Activated T-cell treated with anti-CD3 and anti-CD28 coated beads, Interleukin-2, amount 50 U/mL, for 24 hours (primary cell): ENCODE measurements at regions not wholly inside any gene's neighbourhood (a gene's known extent, or its start where the extent isn't known, plus 50 kb on each side); places are given as distances from the start of the nearest gene placed in this dataset.

Source experiments
- DNase-seq: peaks from one replicate; pipeline ENCODE4 v3.0.0-alpha.2; 2020
- H3K27ac Mint-ChIP-seq: 2 replicates; pipeline ENCODE4 v1.8.0; 2020; ENCODE audit warnings: mild to moderate bottlenecking, mixed read lengths
- H3K27me3 Mint-ChIP-seq: 2 replicates; pipeline ENCODE4 v1.8.0; 2020; ENCODE audit warnings: mixed read lengths
- H3K36me3 Mint-ChIP-seq: 2 replicates; pipeline ENCODE4 v1.8.0; 2020; ENCODE audit warnings: low read depth, mixed read lengths
- H3K4me1 Mint-ChIP-seq: 2 replicates; pipeline ENCODE4 v1.8.0; 2020; ENCODE audit warnings: low read depth, mixed read lengths
- H3K4me3 Mint-ChIP-seq: 2 replicates; pipeline ENCODE4 v1.8.0; 2020; ENCODE audit warnings: mild to moderate bottlenecking, moderate library complexity, mixed read lengths
- H3K9me3 Mint-ChIP-seq: 2 replicates; pipeline ENCODE4 v1.8.0; 2020; ENCODE audit warnings: mixed read lengths

DNA sequence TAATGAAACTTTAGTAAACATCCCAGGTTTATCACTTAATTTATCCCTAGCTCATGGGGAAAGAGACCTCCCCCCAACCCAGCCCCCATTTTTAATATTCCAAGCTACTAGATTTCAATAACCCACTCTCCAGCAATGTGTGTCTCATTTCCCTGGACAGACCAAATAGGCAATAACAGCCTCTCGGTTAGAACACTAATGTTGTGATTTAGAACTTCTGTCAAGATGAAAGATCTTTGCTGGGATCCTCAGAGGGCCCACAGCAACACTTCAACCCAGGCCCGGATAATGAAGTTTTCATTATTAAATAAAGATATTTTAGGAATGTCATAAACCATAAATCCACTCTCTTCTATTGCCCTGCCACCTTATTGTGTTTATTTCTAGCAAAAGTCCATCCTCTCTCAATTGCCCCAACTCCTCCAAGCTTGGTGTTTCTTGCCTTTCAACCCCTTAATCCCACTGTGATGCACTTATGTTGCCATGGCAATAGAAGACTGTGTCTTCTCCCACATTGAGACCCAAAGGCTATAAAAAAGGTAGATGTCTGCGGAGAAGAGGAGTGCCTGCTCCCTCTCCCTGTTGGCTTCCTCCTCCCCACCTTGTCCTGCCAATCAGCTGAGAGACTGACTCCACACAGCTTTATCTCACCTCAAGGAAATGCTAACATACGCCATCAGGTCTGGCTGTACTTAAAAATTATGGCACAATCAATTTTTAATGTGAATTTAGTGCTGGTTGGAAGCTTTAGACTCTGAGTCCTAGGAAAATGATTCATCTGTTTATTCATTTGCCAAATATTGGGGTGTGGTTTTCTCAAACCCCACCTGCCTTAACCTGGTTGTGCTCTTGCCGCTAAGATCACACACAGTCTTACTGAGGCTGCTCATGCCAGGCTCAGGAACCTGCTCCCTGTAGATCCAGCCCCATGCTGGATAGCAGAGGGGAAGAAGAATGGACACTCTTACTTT, 258.3 kb upstream of the CAMK1G start:
- H3K9me3 Mint-ChIP-seq: peaks cover 4% of the 10 kb centered on the region
- no peak for DNase-seq
- H3K27me3 Mint-ChIP-seq: no peaks in the 10 kb centered on the region
- no peak overlapping the region for H3K4me3 Mint-ChIP-seq
- H3K27ac Mint-ChIP-seq: no peak overlapping the region
- no peaks in the 10 kb centered on the region for H3K4me1 Mint-ChIP-seq
- H3K36me3 Mint-ChIP-seq: no peaks in the 10 kb centered on the region

DNA sequence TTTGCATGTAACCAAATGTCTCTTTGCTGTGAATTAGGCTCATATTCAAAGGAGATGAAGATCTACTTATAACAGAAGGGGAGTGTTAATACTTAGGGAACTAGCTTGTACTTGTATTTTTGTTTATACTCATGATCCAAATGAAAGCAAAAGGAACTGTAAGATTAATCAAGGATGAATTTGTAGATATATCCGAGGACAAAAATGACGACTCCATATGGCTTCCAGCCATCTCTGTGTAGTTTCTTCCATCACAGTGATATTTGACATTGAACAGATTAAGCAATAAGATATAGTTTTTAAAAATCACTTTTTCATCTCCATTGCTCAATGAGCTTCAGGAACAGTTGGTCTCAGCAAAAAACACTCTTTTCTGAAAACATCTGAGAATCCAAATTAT, 257.4 kb upstream of the CAMK1G start:
- no peaks in the 10 kb centered on the region for H3K27me3 Mint-ChIP-seq
- H3K9me3 Mint-ChIP-seq: peaks cover 2% of the 10 kb centered on the region
- no peak for DNase-seq
- H3K4me3 Mint-ChIP-seq: no peak overlapping the region
- H3K27ac Mint-ChIP-seq: no peak overlapping the region
- no peaks in the 10 kb centered on the region for H3K4me1 Mint-ChIP-seq
- no peaks in the 10 kb centered on the region for H3K36me3 Mint-ChIP-seq

- Mint-ChIP-seq H3K4me1 (no peaks in the 10 kb centered on the region), H3K4me3 (no peak overlapping the region), H3K36me3 (no peaks in the 10 kb centered on the region), H3K27me3 (no peaks in the 10 kb centered on the region), H3K9me3 (no peaks in the 10 kb centered on the region), H3K27ac (no peak overlapping the region)
- no peak for DNase-seq
Measured at GRCh38 chr1:209326831-209327230, 256.7 kb upstream of the CAMK1G start.

- no peaks in the 10 kb centered on the region for H3K4me1 Mint-ChIP-seq
- H3K4me3 Mint-ChIP-seq: no peak overlapping the region
- no peaks in the 10 kb centered on the region for H3K36me3 Mint-ChIP-seq
- peaks cover 3% of the 10 kb centered on the region for H3K27me3 Mint-ChIP-seq
- DNase-seq: no peak
- H3K27ac Mint-ChIP-seq: no peak overlapping the region
- no peaks in the 10 kb centered on the region for H3K9me3 Mint-ChIP-seq
Measured at GRCh38 chr1:209328196-209328595, 255.3 kb upstream of the CAMK1G start.

DNA sequence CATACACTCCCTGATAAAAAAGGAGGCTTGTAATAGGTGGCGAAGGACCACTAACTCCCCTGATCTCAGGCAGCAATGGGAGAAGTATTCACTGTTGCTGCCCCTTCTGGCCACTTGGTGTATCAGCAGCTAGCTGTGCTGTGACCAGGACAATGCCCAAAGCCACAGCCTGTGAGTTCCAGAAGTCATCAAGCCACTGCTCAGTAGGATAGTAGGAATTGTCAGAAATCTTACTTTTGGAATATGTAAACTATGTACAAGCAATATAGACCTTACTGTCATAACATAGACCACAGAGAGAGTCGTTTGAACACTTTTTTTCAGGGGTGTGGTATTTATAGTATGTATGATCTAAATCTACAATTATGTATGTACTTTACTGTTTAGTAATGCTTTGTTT, 248.3 kb upstream of the CAMK1G start:
- Mint-ChIP-seq H3K36me3 (no peaks in the 10 kb centered on the region), H3K4me3 (no peak overlapping the region), H3K27me3 (peaks cover 14% of the 10 kb centered on the region), H3K27ac (no peak overlapping the region), H3K9me3 (no peaks in the 10 kb centered on the region), H3K4me1 (no peaks in the 10 kb centered on the region)
- DNase-seq: no peak

- DNase-seq: no peak
- Mint-ChIP-seq H3K27ac (no peak overlapping the region), H3K4me1 (no peaks in the 10 kb centered on the region), H3K27me3 (peaks cover 13% of the 10 kb centered on the region), H3K4me3 (no peak overlapping the region), H3K36me3 (no peaks in the 10 kb centered on the region), H3K9me3 (no peaks in the 10 kb centered on the region)
Measured at GRCh38 chr1:209341146-209341545, 242.4 kb upstream of the CAMK1G start.

- DNase-seq: no peak
- no peak overlapping the region for H3K27ac Mint-ChIP-seq
- peaks cover 13% of the 10 kb centered on the region for H3K27me3 Mint-ChIP-seq
Measured at GRCh38 chr1:209341673-209342420, 241.7 kb upstream of the CAMK1G start.

DNA sequence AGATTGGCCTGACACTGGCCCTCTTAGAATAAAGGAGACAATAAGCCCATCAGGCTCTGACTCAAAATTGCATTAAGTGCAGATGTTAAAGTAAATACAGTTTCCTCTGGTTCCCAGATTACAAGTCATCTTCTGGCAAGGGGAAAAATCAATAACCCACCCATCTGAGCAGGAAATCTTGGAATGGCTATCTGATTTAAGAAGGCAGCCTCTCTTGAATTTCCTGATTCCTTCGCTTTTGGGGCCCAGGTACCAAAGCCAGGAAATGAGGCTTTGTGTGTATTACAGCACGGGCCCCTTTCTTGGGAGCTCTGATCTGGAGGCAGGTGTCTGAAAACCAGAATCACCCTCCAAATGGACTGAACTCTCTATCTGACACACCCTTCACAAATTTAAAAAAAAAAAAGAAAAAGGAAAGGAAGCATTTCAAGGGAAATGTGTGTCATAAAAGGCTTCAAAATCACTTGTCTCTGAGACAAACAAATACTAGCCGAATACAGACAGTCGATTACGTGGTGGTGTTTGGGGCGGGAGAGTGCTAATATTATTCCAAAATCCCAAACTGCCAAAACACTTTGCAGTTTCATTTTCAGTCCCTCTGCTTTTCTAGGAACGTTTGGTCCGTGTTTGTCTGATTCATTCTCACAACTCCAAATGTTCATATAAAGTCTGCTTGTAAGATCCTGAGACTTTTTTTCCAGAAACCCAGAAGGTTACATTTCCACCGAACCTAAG, 240.9 kb upstream of the CAMK1G start:
- no peaks in the 10 kb centered on the region for H3K9me3 Mint-ChIP-seq
- peaks cover 13% of the 10 kb centered on the region for H3K27me3 Mint-ChIP-seq
- H3K4me1 Mint-ChIP-seq: no peaks in the 10 kb centered on the region
- no peaks in the 10 kb centered on the region for H3K36me3 Mint-ChIP-seq
- H3K4me3 Mint-ChIP-seq: no peak overlapping the region
- no peak for DNase-seq
- H3K27ac Mint-ChIP-seq: no peak overlapping the region

More at GRCh38 chr1:209341673-209342420, 241.7 kb upstream of the CAMK1G start:
- Mint-ChIP-seq H3K36me3 (no peaks in the 10 kb centered on the region), H3K4me1 (no peaks in the 10 kb centered on the region), H3K9me3 (no peaks in the 10 kb centered on the region), H3K4me3 (no peak overlapping the region)

DNA sequence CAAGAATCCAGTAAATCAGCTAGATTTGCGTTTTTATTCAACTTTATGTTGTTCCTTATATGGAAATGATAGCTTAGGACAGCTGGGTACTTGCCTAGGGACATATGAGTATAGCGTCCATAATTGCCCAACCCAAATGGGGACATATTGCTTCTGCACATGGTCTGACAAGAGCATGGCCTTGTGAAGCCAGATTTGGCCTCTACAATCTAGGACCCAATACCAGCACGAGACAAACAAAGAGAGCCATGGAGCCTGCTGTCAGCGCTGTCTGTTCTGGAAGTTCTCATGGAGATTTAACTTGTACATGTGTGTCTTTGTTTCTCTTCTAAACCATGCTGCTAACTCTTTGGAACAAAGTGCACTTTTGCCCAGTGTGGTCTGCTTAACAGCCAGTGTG, 240.0 kb upstream of the CAMK1G start:
- no peak for DNase-seq
- Mint-ChIP-seq H3K4me3 (no peak overlapping the region), H3K27ac (no peak overlapping the region), H3K27me3 (peaks cover 19% of the 10 kb centered on the region), H3K4me1 (no peaks in the 10 kb centered on the region), H3K36me3 (no peaks in the 10 kb centered on the region), H3K9me3 (no peaks in the 10 kb centered on the region)

GRCh38 chr1:209344156-209344555, 239.4 kb upstream of the CAMK1G start:
- Mint-ChIP-seq H3K4me3 (no peak overlapping the region), H3K27me3 (peaks cover 20% of the 10 kb centered on the region), H3K4me1 (no peaks in the 10 kb centered on the region), H3K27ac (no peak overlapping the region), H3K9me3 (no peaks in the 10 kb centered on the region), H3K36me3 (no peaks in the 10 kb centered on the region)
- no peak for DNase-seq

GRCh38 chr1:209349363-209350308, 233.9 kb upstream of the CAMK1G start:
- no peak for DNase-seq
- H3K4me1 Mint-ChIP-seq: no peaks in the 10 kb centered on the region
- no peaks in the 10 kb centered on the region for H3K9me3 Mint-ChIP-seq
- no peaks in the 10 kb centered on the region for H3K36me3 Mint-ChIP-seq
- no peak overlapping the region for H3K4me3 Mint-ChIP-seq
- peaks cover 12% of the 10 kb centered on the region for H3K27me3 Mint-ChIP-seq
- H3K27ac Mint-ChIP-seq: no peak overlapping the region

DNA sequence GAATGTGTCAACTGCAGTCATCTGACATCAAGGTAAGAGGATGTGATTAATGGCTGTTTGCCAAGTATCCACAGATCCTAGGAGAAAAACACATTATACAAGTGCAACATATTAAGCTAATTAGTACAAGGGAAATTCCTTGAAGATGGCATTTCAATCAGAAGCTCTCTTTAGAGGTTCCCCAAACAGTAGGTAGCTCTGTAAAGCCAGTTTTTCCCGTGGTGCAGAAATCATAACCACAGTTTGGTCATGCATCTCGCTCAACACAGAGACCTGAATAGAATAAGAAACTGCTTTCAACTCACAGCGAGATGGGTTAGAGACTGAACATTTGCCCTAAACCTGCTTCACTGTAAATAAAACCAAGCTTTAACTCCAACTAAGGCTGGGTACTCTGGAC, 230.5 kb upstream of the CAMK1G start:
- peaks cover 11% of the 10 kb centered on the region for H3K27me3 Mint-ChIP-seq
- no peaks in the 10 kb centered on the region for H3K4me1 Mint-ChIP-seq

GRCh38 chr1:209354111-209354839, 229.2 kb upstream of the CAMK1G start:
- H3K4me3 Mint-ChIP-seq: no peak overlapping the region
- H3K36me3 Mint-ChIP-seq: no peaks in the 10 kb centered on the region
- no peaks in the 10 kb centered on the region for H3K4me1 Mint-ChIP-seq
- no peaks in the 10 kb centered on the region for H3K9me3 Mint-ChIP-seq
- peak; percentile 39 for DNase-seq
- H3K27ac Mint-ChIP-seq: no peak overlapping the region
- H3K27me3 Mint-ChIP-seq: peaks cover 4% of the 10 kb centered on the region

More for the DNA sequence above, 230.5 kb upstream of the CAMK1G start:
- Mint-ChIP-seq H3K9me3 (no peaks in the 10 kb centered on the region), H3K4me3 (no peak overlapping the region), H3K36me3 (no peaks in the 10 kb centered on the region), H3K27ac (no peak overlapping the region)
- no peak for DNase-seq
